Nucleus accumbens (tissue), 56 donors: ENCODE measurements at regions not wholly inside any gene's neighbourhood (a gene's known extent, or its start where the extent isn't known, plus 50 kb on each side); places are given as distances from the start of the nearest gene placed in this dataset.
A peak's percentile ranks its signal among the peaks of the same experiment; 100 is the strongest.
"Not testable (repeated sequence)": the region's sequence is repeated elsewhere in the genome, so short reads cannot be mapped to it uniquely, and the experiment has no call there.

ENCODE experiments used
- DNase-seq, 56 donors: peaks; one replicate each; lab custom pipeline; 2025; lab: John Stamatoyannopoulos, UW

DNA sequence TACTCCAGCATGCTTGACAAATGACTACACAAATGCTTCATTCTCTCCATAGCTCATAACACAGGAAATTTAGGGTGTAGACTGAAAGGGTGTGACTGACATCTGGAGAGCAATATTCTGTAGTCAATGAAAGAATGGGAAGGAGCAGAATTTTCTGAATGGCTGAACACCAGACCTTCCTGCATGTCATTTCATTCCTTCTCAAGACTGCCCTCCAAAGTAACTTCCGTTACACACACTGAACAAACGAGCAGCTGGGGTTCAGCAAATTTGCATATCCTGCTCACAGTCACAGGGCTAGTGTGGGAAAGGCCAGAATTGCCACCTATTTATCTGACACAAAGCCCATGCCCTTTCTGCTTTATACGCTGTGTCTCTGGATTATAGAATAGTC, 325.0 kb upstream of the CFAP20DC start:
- no peak for DNase-seq

DNA sequence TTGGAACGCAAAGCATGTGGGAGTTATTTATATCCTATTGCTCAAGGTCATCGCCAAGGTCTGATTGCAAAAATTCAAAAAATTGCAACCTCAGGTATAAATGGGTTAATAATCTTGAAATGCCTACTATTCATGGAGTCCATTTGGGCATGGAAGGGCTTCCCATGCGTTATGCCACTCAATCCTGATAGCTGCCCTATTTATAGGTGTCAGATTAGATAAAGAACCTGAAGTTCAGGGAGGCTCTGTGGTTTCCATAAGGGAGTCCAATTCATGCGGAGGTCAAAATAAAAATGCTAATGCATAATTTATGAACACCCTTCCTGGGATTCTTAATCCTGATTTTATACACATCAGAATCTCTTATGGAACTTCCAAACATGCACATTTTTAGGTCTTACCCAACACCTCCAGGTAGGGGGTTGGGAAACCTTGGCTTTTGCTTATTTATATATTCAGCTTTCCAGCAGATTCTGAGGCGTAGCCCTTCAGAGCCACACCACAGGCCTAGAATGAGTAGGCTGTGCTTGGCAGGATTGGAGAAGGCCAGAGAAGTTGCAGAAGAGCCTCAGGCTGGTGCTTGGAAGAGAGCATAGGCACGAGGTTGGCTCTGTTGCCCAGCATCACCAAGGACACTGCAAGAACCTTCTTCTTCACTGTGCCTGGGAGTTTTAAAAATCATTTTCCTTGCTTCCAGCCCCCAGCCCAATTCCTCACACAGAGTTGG, 324.4 kb upstream of the CFAP20DC start:
- DNase-seq = no peak

DNA sequence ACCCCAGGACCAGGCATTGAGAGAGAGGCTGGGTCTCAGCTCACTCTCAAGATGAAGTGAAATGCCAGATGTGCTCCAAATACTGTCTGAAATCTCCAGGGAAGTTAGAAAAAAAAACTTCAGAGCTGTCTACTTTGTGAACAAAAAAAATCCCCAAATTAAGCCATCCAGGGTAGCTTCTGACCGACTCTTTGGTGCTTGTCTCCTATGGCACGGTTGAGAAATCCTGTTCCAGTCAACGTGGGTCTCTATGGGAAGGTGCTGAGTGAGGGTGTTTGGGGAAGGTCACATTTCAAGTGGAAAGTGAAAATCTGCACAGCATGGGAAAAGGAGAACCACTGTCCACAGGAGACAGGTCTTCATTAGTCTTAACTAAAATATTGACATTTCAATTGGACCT, 322.5 kb upstream of the CFAP20DC start:
- DNase-seq = no peak

DNA sequence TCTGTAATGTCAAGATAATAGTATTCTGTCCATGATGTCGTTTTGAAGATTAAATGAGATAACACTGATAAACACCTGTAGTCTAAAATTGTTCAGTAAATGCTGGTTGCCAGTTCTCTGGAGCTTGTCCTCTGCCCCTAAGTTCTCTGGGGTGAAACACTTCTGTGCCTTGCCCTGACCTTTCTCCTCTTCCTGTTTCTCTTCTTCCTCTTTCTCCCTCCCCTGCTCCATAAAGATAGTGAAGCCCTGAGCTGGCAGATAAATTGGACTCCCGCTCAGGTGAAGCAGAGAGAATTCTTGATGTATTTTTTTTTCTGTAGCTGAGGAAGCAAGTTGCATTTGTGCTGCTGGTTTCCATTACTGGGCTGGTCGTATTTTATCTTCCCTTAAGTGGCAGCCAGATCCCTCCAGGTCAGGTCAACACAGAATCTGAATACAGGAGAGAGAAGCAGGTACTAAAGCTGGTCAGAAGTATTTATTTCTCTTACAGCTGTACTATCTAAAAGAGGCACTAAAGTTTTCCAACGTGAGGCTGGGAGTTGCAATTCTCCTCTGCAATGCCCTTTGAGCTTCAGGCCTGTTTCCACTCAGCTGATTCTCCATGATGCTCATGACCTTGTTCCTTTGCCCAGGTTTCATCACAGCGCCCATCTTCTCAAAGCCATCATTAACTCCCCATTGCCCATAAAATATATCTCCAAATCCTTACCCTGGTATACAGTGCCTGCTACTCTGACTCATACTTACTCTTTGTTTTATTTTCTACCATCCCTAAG, 319.3 kb upstream of the CFAP20DC start:
- DNase-seq = no peak

DNA sequence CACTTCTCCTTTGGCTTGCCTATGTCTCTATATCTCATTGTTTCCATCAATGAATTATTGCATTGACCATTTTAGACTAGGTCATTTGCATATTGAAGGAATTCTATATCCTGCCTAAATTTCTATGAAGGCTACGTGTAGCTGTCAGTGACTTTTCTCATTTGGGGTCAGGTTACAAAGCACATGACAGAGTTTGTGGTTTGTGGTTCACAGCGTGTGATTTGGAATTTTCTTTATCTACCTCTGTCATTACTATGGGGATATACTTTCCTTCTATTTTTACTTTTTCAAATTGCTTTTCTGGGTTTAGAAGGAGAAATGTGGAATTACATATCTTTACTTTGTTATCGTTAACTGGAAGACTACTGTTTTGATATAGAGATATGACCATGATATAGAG, 317.3 kb upstream of the CFAP20DC start:
- DNase-seq = no peak

DNA sequence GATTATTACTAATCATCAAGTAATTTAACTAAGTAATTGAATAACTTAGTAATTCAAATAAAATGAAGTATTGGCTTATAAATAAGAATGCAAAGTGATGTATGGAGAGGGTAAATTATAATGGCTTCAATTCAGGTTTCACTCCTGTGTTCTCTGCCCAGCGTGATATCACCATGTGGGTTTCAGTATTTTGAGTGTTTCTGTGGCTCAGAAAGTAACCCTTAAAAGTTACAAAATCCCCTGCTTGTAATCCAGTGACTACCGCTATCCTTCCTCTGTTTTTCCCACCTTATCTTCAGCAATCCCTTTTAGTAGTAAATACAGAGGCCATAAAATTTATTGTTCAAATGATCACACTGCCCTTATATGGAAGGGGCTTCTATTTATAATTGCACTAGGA, 316.4 kb upstream of the CFAP20DC start:
- DNase-seq = no peak

DNA sequence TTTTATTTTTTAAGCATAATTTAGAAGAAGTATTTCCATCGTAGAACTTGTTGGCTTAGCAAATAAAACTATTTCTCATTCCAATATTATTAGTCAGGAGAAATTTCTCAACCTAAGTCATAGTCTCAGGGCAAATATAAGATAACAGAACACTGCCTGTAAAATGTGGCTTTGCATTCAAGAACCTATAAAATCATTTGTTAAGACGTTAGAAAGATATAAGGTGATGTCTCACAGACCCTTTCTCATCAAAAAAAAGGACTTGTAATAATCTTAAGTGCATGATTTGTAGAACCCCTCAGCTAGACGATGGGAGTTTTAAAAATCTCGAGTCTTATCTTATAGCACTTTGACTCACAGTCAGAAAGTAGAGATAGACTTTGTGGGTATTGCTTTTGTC, 314.7 kb upstream of the CFAP20DC start:
- DNase-seq = no peak

DNA sequence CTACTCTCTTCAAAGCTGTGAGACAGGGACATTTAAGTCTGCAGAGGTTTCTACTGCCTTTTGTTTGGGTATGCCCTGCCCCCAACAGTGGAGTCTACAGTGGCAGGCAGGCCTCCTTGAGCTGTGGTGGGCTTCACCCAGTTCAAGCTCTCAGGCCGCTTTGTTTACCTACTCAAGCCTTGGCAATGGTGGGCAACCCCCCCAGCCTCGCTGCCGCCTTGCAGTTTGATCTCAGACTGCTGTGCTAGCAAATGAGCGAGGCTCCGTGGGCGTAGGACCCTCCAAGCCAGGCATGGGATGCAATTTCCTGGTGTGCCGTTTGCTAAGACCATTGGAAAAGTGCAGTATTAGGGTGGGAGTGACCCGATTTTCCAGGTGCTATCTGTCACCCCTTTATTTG, 310.5 kb upstream of the CFAP20DC start:
- not testable (repeated sequence) for DNase-seq

DNA sequence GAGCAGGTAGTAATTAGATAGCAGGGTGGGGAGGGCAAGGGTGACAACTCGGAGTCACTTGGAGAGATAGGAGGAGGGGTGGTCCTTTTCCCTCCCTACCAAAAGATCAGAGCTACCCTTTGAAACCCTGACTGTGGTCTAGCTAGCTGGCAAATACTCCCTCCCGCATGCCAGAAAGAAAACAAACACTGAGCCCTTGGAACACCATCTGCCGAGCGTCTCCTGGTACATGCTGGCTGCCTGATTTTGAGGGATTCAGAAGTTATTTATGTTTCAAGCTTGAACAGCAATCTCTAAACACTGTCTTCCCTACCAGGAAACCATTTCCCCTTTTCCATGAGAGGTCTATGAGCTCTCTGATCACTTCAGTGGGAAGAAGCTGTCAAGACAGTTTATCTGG, 291.6 kb upstream of the CFAP20DC start:
- peak in 1 of 56 donors; percentile 1 for DNase-seq

DNA sequence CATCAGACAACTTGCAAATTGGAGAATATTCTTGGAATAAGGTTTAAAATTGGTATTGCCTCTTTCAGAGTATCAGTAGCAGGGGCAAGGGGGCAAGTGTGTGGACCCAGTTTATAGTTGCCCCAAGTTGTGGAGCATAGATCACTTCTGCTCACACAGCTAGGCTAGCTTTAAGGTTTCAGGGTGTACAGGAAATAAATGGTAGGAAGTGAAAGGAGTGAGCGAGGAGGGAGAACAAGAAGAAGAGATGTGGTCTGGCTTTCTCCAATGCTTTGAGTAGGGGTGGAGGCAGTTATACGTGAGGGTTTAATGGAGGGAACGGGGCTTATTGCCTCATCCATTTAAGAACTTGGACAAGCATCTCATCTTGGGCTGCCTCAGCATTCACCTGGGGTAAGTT, 290.0 kb upstream of the CFAP20DC start:
- no peak for DNase-seq

DNA sequence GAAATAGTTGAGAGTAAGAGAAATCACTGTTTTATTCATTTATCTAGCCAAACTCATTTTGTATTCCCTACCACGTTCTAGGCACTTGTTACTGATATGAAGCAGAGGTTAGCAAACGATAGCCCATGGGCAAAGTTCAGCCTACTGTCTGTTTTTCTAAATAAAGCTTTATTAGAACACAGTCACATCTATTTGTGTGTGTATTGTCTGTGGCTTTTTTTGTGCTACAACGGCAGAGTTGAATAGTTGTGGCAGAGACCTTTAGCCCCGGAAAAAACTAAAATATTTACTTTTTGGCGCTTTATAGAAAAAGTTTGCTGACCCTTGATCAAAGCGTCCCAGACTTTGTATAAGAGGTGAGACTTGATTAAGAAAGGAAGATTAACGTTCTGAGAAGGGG, 289.1 kb upstream of the CFAP20DC start:
- DNase-seq = no peak

DNA sequence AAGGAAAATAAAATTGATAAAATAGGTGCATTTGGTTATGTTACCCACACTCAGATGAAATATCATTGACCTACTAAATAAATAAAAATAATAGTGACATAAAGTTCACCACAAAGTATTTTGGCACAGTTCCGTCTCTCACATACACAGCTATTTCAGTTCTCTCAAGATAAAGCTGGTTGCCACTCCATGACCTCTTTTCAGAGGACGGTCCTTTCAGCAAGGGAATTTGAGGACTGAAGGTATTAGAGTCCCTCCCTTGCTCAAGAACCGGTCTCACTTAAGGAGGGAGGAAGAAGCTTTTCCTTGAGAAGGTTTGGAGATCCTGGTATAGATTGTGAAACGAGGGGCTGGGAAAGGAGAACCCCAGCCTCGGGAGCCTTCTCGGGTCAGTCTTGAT, 285.5 kb upstream of the CFAP20DC start:
- no peak for DNase-seq

DNA sequence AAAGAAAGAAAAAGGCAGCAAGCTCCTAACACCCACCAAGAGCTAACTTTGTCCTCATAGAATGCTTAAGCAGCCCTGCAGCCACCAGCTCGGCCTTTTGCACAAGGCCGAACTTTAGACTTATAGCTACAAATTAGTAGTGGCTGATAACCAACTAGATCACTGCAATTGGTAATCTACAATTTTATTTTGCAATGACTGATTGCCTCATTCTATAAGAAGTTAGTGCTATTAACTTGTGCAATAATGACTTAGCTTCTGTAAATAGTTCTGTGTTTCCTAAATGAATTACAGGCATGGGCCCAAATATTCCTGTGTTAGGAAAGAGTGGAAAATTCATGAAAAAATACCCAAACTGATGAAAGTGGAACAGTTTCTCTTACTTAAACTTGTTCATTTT, 284.8 kb upstream of the CFAP20DC start:
- DNase-seq = no peak

DNA sequence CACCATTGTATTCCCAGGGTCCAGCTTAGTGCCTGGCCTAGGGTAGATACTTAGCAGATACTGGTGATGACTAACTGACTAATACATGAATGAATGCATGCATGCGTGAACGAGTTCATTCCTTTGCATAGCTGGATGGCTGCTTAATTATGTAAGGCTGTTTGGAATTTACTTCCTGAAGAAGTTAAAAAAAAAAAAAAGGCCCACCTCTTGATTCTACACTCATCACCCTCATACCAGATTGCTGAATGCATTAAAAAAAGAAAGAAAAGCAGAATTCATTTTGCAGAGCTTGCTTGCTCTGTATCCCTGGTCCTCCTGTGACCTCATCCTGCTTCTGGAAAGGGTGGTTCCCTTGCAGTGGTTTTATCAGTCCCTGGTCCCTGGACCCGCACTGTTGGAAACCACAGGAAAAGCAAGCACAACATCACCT, 277.6 kb upstream of the CFAP20DC start:
- no peak for DNase-seq

DNA sequence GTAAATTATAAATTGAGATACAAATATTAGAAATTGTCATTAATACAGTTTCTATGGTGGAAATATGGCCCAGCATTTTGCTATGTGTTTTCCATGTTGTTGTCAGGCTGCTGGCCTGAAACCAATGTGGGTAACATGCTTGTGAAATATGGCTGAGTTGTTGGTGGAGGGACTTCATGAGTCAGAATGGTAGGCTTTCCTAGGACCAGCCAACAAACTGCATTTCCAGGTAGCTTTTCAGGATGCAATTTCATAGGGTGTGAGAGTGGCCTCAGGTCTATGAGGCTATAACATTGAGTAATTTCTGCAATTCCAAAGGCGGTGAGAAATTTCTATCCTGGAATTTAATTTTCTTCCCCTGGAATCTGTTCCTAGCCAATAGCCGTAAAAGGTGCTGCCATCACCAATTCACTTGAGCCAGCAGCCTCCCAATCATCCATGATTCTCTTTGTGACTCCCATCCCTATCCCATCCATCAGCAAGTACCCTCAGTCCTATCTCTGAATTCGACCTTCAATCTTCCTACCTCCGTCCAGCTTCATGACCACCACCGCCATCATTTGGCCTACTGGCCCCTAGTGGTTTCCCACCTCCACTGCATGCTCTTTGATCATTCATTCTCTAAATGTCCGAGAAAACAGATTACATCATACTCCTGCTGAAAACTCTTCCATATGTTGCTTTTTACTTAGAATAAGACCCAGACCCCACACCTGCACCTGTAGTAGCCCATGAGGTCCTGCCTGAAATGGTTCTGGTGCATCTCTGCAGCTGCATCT, 276.6 kb upstream of the CFAP20DC start:
- DNase-seq = no peak

DNA sequence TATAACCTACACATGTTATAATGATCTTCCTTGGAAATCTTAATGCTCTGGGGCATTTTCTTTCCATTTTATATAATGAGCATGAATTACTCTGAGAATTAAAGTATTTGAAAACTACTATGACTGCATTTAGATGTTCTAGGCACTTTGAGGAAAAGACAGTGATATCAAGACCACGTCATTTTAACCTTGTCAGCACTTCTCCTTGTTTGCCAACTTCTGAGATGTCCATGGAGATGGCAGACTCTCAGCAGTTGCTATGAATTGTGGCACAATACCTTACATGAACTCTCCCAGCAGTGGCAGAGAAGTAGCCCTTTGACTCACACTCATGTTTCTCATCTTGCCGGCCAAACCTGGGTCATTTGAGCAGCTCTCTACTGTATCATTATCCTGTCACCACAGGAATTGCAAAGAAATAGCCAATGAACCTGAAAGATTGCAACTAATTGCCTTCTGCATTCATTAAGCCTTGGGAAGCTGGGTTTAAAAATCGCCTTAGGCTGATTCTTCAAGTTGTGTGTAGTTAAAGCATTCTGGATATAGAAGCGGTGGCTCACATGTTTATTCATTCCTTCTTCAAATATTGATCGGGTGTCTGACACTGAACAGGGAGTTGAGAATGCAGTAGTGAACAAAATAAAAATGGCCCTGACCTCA, 272.2 kb upstream of the CFAP20DC start:
- DNase-seq = no peak

DNA sequence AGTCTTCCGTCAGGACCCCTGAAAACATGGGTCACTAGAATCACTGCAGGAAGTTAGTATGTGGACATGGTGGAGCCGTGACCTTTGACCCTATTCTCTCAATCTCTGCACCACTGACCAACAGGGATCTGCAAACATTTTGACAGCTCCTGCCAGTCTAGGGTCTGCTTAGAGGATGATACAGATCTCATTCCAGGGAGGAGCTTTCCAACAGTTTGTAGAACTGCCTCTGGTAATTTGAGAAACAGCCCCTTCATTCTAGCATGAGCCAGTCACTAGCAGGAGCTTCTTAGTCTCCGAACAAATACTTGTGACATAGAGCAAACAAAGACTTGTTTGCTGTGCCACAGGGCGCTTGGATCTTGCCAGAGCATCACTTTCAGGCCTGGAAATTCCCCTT, 270.3 kb upstream of the CFAP20DC start:
- no peak for DNase-seq

DNA sequence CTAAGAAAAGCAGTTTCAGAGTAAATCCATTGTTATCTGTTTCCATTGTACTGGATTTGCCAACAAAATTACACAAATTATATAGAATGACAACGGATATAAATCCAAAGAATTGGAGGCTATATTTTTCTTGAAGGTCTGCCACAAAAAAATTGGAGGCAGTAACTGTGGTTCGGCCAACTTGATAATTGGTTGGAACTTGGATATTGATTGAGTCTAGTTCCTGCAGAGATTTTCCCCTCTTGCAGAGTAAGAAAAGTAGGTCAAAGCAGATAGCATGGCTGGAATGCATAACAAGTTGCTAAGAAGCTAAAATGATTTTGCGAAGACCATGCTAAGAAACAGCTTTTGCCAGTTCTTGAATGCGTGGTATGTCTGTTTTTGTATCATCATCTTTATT, 269.6 kb upstream of the CFAP20DC start:
- no peak for DNase-seq

DNA sequence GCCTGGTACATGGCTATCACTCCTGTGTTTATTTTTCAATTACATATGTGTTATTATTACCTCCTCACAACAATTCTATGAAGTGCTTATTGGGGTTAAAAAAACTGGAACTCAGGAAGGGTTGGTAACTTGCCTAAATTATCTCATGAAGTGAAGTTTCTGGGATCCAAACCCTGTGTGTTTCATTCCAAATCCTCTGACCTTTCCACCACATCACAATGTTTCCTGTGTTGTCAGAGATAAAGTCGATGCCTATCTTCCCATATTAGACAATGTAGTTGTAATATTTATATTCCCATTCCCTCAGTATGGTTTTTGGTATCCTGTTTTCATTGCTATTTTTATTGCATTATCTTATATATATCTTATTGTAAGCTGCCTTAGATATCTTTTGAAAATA, 269.1 kb upstream of the CFAP20DC start:
- DNase-seq = no peak

DNA sequence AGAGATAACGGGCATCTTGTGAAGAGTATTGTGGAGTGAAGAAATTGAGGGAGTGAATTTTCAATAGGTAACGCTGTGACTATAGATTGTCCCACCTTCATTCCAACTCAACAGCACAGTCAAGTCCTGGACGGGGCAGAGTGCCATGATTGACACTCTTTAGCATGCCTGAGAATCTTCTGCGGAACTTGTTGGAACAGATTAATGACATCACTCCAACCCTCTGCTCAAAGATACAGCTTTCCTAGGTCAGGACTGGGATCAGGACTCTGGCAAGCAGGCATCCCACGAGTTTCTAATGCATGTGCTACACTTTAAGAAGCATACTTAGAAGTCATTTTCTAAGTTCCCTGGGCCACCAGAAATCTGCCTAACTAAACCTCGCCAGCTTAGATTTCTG, 267.6 kb upstream of the CFAP20DC start:
- no peak for DNase-seq

DNA sequence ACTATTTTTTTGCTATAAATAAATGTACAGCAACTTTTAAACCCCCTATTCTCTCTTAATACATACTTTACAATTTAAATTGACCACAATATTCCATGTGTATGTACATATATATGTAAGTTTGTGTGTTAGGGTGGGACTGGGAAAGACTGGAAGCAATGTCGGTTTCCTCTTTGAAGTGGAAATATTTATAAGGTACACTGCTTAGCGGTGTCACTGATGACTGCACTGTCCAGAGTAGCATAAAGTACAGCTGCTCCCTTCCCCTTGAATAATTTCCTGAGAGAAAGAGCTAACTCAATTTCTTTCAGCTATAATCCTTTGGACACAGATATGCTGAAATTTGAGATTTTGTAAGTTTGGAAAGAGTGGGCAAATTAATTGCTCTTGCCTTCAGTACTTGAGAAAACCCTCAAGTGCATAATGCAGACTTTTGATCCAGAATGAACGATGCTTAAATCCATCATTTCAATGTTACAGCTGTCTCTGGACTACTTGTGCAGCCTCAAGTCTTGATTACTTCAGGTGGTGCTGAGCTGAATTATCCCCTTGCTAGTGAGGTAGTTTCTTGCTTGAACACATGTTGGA, 267.0 kb upstream of the CFAP20DC start:
- no peak for DNase-seq
